NCI-H69 (cell line): ENCODE measurements at regions not wholly inside any gene's neighbourhood (a gene's known extent, or its start where the extent isn't known, plus 50 kb on each side); places are given as distances from the start of the nearest gene placed in this dataset.
A peak's percentile ranks its signal among the peaks of the same experiment; 100 is the strongest.

ENCODE experiments used
- DNase-seq: peaks from one replicate; lab custom pipeline; 2025; lab: John Stamatoyannopoulos, UW

- DNase-seq = no peak
Measured at GRCh38 chr12:77723308-77723707, 107.4 kb upstream of the NAV3 start.

GRCh38 chr12:77722536-77722935 is 108.2 kb upstream of the NAV3 start:
- DNase-seq = no peak

- DNase-seq = no peak
Measured at GRCh38 chr12:77720258-77720657, 110.4 kb upstream of the NAV3 start.

GRCh38 chr12:77710209-77710608 is 120.5 kb upstream of the NAV3 start:
- no peak for DNase-seq

- DNase-seq = no peak
Measured at GRCh38 chr12:77697126-77697525, 133.6 kb upstream of the NAV3 start.

DNA sequence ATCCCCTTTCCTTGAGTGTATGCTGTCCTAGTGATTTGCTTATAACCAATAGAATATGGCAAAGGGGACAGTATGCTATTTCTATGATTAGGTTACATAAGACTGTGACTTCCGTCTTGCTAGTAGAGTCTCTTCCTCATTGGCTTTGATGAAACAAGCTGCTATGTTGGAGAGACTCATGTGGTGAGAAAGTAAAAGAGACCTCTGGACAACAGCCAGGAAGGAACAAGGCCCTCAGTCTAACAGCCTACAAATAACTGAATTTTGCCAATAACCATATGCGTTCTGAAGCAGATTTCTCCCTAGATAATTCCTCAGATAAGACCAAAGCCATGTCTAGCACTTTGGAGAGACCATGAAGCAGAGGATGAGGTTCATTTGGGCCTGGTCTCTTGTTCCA is 134.5 kb upstream of the NAV3 start:
- DNase-seq = no peak

DNA sequence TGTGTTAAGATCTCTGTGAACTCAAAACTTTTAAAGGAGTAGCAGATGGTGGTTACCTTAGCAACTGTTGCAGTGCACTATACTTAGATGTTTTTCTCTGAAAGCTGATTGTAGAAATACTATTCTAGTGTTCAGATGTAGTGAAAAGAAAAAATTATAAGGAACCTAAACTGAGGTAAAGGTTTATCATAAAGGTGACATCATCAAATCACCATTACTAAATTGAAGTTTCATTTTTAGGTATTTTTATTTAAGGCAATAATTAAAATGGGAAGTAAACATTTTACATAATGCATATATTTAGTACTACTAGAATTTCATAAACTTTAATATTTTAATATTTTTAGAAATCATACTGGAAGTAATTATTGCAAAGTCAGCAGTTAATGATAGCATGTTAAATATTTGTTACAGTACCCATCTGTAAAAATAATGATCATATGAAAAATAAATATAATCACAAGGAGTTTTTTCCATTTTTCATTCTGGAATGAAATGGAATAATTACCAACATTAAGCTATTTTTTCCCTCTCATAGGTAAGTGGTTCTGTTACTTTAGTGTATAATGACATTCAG is 141.1 kb upstream of the NAV3 start:
- no peak for DNase-seq

DNA sequence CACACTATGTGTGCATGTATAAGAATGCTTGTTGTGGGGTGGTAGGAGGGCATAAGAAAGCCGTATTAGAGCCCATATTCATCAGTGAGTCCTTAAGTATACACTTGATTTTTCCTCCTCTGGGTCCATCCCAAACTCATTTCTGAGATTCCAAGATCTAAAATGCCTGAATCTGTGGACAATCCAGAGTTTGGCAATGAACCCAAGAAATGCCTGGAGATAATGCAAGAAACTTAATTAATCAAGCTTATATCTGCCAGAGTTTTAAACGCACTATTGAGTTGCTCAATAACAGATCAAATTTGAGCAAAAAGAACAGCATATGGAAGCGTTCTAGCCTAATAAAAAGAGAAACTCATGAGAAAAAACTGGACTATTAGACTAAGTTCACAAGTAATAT is 143.4 kb upstream of the NAV3 start:
- DNase-seq = no peak

- DNase-seq = peak; percentile 0
Measured at GRCh38 chr12:77686760-77687159, 143.9 kb upstream of the NAV3 start.

- DNase-seq = no peak
Measured at GRCh38 chr12:77685901-77686300, 144.8 kb upstream of the NAV3 start.

DNA sequence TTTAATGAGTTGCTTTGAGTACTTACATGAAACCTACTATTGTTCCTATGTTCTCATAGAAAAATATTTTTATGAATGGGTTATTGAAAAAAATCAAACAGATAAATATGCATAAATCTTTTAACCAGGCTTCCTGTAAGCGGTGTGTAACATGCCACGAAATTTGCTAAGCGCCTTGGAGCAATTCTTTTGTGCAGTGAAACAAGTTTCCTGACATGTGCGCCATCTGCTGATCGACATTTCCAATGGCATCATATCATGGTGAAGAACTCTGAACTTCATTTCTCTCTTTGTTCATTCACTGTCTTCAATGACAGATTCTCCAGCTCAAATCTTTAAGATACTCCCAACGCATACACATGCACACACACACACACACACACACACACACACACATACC is 145.6 kb upstream of the NAV3 start:
- DNase-seq = peak; percentile 74

GRCh38 chr12:77682488-77682887 is 148.2 kb upstream of the NAV3 start:
- DNase-seq = no peak

GRCh38 chr12:77681726-77682125 is 149.0 kb upstream of the NAV3 start:
- DNase-seq = no peak

DNA sequence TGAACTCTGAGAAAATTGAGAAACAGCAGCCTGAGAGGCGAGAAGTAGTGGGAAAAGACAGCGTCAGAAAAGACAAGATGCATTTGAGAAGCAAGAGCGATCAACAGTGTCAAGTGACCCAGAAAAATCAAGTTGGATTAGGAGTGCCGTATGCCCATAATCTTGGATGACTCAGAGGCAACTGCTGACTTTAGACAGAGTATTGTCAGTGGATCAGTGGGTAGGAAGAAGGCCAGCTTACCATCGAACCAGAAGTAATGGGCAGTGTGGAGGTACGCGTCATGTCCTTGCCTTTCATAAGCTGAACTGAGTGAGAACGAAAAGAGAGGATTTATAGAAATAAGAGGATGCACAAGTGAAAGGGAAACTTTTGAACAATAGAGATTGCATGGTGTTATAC is 151.0 kb upstream of the NAV3 start:
- DNase-seq = no peak

- no peak for DNase-seq
Measured at GRCh38 chr12:77678621-77679020, 152.1 kb upstream of the NAV3 start.

DNA sequence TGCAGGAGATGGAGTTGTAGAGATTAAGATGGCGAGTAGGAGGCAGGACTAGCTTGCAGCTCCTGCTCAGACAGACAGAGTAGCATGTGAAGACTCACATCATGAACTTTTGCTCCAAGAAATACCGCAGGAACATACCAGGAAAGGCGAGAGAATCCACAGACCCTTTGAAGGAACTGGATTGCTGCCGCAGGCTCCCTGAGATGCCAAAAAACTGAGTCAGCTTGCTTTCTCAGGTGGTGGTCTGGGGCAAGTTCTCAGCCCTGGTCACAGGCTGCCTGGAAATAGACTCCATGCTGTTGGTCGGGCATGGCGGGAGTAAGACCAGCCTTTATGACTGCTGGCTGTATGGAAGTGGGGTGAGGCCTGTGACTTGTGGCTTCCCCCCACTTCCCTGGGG is 163.6 kb upstream of the NAV3 start:
- no peak for DNase-seq

DNA sequence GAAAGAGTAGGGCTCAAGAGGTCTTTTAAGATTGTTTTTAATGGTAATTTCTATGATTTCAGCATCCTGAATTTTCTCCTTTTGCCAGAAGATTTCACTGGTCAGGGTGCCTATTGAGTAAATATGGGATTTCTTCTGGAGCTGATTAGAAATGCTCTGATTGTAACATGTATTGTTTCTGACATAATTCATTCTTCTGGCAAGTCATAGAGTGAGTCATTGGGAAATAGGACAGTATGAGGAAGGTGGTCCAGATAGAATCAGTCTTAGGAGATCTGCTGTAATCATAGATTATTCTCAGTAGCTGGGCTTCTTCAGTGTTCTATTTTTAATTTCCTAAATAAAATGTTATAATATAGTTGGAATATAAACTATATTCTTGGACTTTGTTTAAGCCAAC is 182.0 kb upstream of the NAV3 start:
- no peak for DNase-seq

- DNase-seq = peak; percentile 73
Measured at GRCh38 chr12:77645966-77646598, 184.6 kb upstream of the NAV3 start.

DNA sequence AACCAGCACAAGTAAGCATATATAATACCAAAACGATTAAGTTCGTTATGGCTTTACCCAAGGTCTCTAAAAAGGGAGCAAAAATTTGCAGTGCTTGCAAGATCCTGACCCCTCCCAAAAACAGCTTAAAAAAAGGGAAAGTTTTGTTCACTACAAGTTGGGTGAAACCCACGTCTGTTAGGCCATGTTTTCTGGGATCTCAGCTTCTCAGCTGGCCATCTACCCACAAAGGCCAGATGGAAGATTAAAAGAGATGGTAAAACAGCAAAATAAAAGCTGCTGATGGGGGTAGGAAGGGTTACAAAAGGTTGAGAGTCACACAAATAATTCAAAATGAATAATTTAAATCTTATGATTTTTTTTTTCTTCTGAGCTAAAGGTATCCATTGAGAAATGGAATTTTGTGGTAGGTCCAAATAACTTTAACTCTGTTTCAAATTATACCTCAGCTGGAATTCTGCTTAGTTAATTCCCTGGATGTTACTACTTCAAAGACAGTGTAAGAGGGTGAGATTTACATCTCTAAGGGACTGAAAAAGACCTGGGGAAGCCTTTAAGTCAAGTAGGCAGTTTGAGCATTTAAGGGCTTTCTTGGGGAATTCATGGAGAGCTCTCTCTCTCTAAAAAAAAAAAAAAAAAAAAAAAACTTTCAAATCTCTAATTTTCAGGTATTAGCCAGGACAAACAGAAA is 185.6 kb upstream of the NAV3 start:
- DNase-seq = no peak

GRCh38 chr12:77642246-77642645 is 188.4 kb upstream of the NAV3 start:
- DNase-seq = no peak

- no peak for DNase-seq
Measured at GRCh38 chr12:77640356-77640755, 190.3 kb upstream of the NAV3 start.

DNA sequence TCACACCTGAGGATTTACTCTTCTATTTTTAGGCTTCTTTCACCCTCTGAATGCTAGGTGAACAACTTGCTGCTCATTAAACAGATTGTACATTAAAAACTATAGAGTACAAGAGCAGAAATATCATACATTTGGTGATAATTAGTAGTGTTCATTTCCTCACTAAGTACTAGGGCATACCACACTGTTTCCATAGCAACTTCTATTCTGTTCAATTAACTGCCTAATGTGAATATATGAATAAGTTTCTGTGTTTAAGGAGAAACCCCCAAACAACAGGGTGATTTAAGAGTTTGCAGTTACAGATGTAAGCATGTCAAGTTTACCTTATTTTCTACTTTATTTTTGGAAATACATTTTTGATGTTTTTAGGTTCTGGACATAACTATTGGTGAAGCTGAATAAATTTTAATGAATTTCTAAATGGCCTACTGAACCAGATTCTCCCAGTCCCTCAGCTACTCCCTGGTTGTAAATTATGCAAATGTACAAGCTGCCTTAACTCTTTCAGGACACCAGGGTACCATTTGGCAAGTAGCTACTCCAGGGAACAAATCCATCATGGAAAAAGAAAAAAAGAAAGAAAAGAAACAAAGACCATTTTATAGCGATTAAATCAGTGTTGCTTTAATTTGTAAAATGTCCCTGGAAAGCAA is 199.8 kb upstream of the NAV3 start:
- no peak for DNase-seq

GRCh38 chr12:77630344-77630743 is 200.3 kb upstream of the NAV3 start:
- no peak for DNase-seq
